A673 (cell line): ENCODE measurements at regions not wholly inside any gene's neighbourhood (a gene's known extent, or its start where the extent isn't known, plus 50 kb on each side); places are given as distances from the start of the nearest gene placed in this dataset.

ENCODE experiments used
- CTCF ChIP-seq: fragments of 300-800, 200-600 bp; sonication (generic); conservative IDR thresholded peaks from 2 replicates; pipeline ENCODE4 v1.5.1; 2017; ENCODE audit warnings: low read depth, mild to moderate bottlenecking, antibody characterized with exemption, low read length, moderate library complexity, mixed read lengths
- EZH2 ChIP-seq: fragments of 200-600 bp; sonication (generic); IDR thresholded peaks from 2 replicates; pipeline ENCODE4 v1.6.1; 2017; ENCODE audit warnings: borderline replicate concordance, low read depth, mild to moderate bottlenecking, mixed read lengths, antibody characterized with exemption, low read length; ENCODE audit not compliant: poor library complexity, severe bottlenecking

- TF ChIP-seq CTCF (no peak), EZH2 (no peak)
These were observed 57.8 kb upstream of the TAPT1 start for GRCh38 chr4:16284050-16284449.
